HG02588 (cell line): ENCODE measurements at regions not wholly inside any gene's neighbourhood (a gene's known extent, or its start where the extent isn't known, plus 50 kb on each side); places are given as distances from the start of the nearest gene placed in this dataset.
"Not testable (repeated sequence)": the region's sequence is repeated elsewhere in the genome, so short reads cannot be mapped to it uniquely, and the experiment has no call there.

Experiments used
- ATAC-seq: cut with Tn5 transposase; IDR thresholded peaks from one replicate; pipeline ENCODE4 v1.9.1; 2021; ENCODE audit warnings: mild to moderate bottlenecking, moderate library complexity; ENCODE audit not compliant: unreplicated experiment

DNA sequence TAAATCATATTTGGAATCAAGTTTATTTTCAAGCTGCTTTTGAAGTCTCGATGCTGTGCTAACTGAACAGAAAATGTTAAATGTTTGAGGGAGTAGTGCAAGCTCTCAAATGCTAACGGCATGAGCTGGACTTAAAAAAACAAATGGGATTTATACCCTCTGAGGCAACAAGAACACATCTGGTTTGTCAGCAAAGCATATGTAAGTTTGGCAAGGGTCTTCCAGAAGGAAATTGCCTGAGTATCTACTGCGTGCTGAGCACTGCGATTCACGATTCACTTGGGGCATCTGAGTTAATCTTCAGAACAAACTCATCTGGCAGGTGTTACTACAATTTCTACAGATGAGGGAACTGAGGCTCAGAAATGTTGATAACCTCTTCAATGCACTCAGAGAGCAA lies 98.4 kb upstream of the C9orf72 start:
- no peak for ATAC-seq

DNA sequence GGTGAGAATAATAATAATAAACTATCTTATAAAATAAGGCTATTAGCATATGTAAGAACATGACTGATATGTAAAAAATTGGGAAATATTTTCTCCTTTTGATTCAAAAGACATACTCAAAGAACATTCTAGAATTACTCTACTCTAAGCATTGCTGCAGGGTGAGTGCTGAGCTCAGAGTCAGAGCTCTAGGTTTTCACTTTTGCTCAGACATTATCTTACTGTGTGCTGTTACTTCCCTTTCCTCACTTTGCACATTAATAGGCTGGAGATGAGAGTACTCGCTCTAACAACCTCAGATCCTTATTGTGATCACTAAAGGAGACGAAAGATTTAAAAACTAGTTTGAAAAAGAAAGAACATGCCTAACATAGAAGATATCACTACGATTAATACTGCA lies 99.4 kb upstream of the C9orf72 start:
- ATAC-seq, result no peak

DNA sequence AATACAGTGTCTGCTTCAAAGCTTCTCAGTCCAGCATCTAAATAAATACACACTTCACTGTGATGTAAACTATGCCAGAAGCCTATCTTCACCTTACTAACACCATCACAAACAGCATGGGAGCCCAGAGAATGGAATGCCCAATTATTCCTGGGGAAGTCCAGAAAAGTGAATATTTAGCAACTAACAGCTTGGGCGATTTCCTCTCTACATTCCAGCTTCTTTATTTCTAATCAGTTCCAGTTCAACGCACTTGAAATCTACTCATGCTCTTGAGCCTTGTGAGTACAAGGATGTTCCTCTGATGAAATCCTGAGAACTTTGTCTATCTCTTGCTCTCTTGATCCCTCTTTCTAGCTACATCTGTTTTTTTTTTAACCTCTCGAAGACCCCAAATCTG lies 100.4 kb upstream of the C9orf72 start:
- ATAC-seq, result no peak

DNA sequence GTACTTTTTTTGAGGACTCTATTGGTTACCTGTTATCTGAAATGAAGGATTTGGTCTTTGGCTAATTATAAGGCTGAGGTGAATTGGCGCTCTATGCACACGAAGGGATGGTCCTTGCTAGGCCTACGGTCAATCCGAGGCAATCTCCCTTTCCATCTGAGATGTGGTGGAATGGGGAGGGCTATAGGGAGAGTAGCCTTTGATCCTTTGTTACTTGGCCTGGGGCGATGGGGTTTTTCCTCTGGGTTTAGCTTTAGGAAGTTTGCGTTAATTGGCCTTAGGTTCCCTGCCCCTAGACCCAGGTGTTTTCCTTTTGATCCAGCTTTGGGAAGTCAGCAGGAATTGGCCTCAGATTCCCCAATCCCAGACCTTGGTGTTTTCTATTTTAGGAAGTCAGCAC lies 102.1 kb upstream of the C9orf72 start:
- ATAC-seq, result no peak

DNA sequence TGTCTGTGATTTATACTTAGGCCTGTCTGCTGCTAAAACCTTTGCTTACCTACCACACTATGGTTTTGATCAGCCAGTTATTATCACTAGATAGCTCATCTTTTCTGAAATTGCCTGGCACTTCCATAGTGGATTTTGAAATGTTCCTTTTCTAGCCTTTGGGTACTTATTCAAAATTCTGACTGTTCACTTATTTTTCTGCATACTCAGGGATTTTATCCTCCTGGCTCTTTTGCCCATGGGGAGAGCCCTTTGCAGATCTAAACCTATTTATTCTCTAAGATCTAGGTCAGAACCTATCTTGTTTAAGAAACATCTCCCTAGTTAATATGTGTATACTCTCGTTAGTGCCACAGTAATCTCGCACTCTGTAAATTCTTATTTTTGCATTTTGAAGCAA lies 103.5 kb upstream of the C9orf72 start:
- no peak for ATAC-seq

DNA sequence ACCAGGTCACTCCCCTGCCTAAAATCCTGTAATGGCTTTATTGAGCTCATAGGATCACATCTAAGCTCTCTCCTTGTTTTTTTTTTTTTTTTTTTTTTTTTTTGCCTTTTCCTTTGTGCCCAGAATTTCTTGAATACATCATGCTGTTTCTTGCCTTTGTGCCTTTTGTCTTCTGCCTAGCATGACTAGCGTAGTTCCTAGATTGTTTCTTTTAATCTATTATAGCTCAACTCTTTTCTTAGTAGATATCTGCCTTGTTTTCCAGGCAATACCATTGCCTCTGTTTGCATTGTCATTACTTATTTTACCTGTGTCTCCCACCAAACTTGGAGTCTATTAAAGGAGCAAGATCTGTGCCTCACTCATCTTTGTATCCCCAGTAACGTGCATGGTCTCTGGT lies 106.1 kb upstream of the C9orf72 start:
- ATAC-seq, result no peak

DNA sequence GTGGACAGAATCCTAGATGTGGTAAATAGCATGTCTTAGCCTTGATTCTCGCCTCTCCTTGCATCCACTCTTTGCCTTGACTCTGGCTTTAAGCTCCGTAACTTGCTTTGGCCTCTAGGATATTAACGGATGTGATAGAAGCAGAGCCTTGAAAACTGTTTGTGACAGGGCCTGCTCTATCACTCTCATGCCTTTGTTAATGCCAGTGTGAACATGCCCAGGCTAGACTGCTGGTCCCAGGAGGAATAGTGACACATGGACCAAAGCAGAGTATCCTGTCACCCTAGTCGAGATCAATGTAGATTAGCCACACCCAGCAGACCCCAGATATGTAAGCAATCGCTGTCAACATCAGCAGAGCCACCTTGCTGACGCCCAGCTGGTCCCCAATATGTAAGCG lies 109.9 kb upstream of the C9orf72 start:
- no peak for ATAC-seq

DNA sequence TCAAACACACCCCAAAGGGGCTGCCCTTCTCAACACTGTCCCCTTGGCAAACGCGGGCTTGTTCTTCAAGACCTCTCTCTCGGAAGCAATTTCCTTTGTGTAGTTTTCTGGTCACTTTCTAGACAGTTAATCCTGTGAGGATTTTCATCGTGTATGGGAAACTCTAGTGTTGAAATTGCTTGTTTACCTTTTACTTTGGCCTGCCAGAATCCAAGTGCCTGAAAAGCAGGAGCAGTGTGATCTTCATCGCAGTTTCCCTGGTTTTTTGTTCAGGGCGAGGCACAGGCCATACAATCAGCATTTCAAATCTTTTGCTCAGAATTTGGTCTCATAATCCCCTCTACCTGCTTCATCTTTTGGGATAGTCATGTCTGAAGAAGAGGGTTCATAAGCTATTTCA lies 115.7 kb upstream of the C9orf72 start:
- ATAC-seq, result no peak

DNA sequence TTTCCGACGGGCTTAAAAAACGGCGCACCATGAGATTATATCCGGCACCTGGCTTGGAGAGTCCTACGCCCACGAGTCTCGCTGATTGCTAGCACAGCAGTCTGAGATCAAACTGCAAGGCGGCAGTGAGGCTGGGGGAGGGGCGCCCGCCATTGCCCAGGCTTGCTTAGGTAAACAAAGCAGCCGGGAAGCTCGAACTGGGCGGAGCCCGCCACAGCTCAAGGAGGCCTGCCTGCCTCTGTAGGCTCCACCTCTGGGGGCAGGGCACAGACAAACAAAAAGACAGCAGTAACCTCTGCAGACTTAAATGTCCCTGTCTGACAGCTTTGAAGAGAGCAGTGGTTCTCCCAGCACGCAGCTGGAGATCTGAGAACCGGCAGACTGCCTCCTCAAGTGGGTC lies 117.5 kb upstream of the C9orf72 start:
- not testable (repeated sequence) for ATAC-seq

DNA sequence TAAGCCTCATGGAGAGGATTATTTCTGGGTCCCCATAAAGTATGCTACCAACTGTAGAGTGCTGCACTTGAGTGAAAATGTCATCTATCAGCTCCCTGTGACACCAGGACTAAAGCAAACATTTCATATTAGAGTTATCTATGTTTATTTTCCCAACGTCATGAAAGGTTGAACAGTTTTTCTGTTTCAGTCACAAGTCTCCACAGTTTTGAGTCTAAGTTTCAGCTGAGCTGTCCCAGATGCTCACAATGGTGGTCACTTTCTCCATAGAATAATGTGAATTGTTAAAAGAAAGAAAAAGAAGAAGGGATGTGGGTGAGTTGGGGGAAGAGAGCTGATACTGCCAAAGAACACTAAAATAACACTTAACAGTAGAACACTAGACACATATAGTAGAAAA lies 126.3 kb upstream of the C9orf72 start:
- ATAC-seq, result no peak

DNA sequence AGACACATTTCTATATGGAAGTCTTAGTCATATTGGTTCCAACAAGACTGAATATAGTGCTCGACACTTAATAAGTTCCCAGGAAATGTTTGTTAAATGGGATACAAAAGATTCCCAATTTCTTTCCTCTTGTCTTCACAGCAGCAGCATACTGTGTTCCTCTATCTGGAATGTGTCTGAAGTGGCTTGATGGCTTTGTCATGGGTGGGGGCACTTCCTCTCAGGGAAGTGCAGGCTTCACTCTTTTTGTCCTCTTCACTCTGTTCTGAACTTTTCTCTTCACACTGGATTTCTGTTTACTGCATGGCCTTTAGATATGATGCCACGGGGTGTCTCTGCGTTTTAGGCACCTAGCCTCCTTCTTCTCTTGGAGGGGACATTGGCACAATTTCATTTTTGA lies 127.7 kb upstream of the C9orf72 start:
- no peak for ATAC-seq

DNA sequence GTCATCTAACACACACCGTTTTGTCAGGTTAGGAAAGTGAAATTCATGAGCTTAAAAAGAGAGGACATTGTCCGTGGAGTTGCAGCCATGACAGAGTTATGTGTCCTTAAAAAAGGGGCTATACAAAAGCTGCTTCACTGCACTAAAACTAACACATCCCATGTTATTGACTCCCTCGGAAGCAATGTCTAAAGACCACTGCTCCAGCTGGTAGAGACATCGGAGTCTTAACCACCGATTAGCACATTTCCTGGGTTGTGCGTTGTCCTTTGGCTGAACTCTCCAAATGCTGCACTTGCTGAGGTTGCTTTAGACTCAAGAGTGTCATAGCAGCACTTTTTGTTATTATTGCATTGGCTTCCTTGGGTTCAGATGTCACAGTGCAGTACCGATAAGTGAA lies 128.3 kb upstream of the C9orf72 start:
- no peak for ATAC-seq

DNA sequence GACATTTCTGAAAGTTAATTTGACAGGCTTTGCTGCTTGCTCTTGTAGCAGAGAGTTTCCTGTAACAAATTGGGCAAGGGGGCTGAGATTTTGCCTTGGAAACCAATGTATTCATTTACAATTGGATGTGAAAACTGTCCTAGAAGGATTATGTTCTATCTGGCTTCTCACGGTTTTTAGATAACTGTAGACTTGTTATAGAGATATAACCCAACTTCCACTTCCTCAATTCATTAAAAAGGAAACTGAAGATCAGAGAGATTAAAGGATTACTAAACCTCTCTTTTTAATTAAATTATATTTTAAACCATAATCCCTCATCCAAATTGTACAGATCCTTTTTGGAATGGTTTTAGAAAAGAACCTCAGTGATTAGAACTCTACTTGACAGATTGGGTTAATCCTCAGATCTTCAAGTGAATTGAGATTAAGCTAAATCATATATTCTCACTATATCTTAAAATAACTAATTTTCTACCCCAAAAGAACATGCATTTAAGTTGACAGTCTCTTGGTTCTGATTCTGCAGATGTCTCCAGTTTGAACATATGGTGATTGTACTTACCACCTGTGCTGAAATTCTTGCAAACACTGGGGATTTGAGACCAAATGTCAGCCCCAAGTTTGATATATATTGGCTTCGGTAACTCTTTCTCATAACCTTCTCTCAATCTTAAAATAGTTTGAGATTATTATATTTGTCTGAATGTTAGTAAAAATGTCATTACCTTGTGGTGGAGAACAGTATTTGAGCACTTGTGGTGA lies 130.1 kb upstream of the C9orf72 start:
- ATAC-seq, result no peak

DNA sequence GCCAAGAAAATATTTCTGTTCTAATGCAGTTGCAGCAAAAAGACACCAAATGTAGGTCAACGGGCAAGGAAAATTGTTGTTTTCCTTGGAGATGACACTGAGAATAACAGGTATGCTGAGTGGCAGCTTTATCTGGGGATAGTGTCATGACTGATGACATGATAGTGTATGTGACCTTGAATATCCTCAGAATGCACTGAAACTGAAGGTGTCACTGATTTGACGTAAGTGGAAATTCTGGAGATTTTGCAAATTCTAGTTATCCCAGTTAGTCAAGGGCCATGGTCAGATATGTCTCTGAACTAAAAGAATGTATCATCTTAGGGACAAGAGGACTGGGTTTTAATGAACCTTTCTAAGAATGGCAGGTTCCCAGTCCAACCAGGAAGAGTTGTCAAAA lies 138.0 kb upstream of the C9orf72 start:
- ATAC-seq, result no peak

DNA sequence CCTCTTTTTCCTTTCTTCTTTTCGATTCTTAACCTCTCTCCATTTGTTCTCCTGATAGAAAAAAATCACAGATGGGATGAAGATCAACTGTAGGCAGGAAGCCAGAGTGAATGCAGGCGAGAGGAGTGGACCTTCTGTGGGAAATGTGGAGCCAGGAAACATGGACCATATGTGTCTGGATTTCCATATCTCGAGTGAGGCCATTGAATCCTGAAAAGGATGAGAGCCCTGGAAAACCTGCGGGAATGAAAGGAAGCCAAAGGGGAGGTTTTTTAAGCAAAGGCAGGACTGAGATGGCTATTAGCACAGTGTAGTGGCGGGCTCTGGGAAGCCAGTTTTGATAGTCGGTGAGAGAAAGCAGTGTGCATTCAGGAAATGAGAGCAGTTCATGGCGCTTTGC lies 139.5 kb upstream of the C9orf72 start:
- ATAC-seq, result no peak

DNA sequence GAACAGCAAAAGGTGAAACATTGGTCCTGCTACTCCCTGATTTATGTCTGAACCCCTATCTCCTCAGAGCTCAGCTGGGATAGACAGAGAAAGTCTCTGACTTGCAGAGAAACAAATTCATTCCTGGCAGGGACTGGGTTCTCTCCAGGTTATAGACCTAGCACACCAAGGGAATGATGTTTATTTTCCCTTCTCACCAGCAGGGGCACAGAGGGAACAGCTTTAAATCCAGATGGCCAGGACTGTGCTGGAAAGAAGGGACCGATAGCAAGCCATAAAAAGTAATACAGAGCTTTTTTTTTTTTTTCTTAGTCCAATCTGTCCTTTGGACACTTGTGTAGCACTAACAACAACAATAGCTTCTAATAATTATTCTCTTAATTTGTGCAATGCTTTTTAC lies 141.1 kb upstream of the C9orf72 start:
- ATAC-seq, result no peak

DNA sequence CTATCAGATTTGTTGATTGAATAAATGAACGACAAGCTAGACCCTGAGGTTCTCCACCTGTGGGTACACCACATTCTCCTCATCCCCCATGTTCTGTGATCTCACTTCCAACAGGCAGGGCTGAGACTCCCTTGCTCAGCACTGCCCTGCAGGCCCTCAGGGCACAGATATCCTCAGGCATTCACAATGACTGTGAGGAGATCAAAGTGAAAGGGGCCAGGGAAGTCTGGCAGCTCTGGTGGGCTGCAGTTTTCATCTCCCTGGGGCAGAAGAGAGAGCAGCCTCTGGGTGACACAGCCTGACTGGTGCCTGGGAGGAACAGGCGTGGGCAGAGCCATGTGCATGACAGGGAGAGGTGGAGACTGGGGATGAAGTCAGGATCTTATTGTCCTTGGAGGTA lies 142.4 kb upstream of the C9orf72 start:
- ATAC-seq, result no peak

DNA sequence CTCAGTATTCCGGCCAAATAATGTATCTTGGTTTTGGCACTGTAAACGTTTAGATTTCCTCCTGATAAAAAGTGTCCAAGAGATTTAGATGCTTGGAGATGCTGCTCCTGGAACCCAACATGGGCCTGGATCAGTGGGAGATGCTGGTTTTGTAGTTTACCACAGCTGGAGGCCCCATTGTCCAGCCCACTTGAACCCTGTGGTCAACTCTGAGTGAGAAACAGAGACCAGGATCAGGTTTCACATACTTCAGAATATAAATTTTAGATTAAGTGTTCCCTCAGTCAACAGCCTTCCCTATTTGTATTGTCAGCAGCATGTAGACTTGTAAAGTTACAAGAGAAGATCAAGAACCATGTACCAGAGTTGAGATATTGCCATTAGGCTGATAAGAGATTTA lies 144.7 kb upstream of the C9orf72 start:
- no peak for ATAC-seq

DNA sequence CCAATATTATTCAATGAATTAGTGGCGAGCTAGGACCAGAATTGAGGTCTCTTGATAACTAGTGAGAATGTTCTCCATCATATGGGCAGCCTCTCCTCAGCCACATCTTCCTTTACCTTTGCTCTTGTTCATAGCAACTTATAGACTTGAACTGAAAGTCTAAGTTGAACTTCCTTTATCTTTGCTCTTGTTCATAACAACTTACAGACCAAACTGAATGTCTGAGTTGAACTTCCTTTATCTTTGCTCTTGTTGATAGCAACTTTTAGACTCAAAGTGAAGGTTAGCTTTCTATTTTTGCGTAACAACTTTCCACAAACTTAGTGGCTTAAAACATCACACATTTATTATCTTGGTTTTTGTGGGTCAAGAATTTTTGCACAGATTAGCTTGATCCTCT lies 146.4 kb upstream of the C9orf72 start:
- ATAC-seq, result no peak

DNA sequence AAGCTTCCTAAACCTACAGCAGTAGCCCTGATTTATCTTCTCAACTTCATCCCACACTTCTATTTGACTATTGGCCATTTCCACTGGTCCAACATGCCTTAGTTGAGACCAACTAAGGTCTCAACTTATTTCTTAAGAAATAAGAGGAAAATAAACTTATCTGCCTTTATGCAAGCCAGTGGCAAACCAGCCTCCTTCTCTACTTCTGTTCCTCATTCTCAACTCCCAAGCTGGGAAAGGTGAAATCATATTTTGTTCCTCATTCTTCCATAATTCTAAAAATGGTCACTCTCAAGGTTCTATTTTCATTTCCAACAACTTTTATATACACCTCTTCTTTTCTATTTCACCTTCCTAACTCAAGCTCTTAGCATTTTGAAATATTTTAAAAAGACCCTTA lies 149.6 kb upstream of the C9orf72 start:
- no peak for ATAC-seq

DNA sequence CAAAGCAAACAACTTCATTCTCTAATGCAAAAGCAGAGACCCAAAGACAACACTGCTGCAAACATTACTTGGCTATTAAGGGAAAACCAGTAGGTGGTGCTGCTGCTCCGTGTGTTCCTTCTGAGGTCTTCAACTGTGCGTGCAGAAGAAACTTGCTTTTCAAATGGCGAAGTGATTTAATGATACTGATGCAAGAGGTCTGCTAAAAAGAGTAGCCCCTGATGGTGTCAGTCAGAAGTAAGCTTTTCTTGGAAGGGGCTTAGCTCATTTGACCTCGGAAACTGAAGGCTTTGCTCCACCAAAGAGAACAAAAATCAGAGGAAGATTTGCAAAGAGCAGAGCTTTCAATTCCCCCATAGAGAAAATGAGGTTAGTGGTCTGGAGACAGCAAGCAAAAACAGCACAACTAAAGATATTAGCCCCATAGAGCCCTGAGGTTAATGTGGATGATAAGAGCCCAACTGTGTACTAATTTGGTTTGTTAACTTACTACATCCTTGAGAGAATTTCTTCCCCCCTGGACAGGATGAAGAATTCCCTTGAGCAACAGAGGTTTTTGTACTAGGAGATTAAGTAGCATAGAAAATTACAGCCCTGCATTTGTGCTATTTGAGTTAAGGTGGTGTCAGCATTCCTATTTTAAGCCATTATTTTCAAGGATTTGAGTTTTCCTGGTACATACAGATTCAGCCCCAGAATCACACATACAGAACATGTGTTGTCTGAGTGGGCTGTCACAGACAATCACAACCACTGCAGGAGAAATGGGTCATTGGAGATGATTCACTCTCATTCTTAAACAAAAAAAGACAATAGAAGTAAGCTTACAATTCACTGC lies 153.2 kb upstream of the C9orf72 start:
- ATAC-seq, result peak; percentile 68

DNA sequence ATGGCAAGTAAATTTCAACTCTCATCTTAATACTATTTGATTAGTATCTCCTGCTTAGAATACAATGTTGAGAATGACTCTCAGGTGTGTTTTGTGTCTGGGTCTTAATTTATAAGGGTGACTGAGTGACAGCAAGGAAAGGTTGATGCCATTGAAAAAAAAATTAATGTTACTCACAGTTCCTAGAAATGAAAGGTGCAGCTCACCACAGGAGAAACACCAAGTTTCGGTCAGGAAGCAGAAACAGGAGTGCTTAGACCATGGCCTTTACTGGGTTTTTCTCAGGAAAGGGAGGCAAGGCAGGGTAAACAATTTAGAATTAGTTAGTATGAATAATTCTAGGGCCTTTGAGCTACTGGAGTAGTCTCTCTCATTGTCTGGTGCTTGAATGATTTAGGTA lies 159.2 kb upstream of the C9orf72 start:
- ATAC-seq, result no peak

DNA sequence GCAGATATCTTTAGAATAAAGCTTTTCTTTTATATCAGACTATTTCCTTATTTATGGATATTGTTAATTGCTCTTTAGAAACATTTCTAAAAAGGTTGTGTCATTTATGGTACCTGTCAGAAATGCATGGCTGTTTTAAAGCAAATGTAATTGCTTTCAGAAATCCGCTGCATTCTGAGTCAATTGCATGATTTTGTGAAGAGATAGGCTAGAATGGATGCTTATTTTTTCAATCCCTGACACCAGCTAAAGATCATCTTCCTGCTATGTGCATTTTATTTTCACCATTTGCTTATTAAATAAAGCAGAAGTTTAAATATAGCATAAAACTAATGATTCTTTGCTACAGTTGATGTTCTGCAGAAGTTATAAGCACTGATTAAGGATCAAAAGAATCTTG lies 170.2 kb upstream of the C9orf72 start:
- ATAC-seq, result no peak
